CD14-positive monocyte (primary cell): ENCODE measurements at regions not wholly inside any gene's neighbourhood (a gene's known extent, or its start where the extent isn't known, plus 50 kb on each side); places are given as distances from the start of the nearest gene placed in this dataset.

Experiments
- DNase-seq, 3 donors: peaks; one replicate each; pipeline ENCODE4 v3.0.0-alpha.2; 2011 to 2022
- H2AFZ ChIP-seq: 2 replicates; pipeline ENCODE4 v1.6.0; 2012; ENCODE audit warnings: mild to moderate bottlenecking, low read depth, low read length, inconsistent platforms; ENCODE audit not compliant: insufficient read depth, poor library complexity, severe bottlenecking
- H3K27ac ChIP-seq, 2 donors: 1 replicate in 1 of 2; 2 replicates in 1 of 2; pipeline ENCODE4 v1.5.1; 2012 to 2013; ENCODE audit warnings: low read length in 2 of 2, control low read depth in 1 of 2, inconsistent platforms in 1 of 2, low read depth in 1 of 2, mild to moderate bottlenecking in 1 of 2
- H3K27me3 ChIP-seq, 2 donors: one replicate each; pipeline versions ENCODE4 v1.6.0 to v1.6.1; 2011 to 2013; ENCODE audit warnings: low read length in 2 of 2; ENCODE audit not compliant: control insufficient read depth in 2 of 2, insufficient read depth in 2 of 2
- H3K36me3 ChIP-seq, 2 donors: replicated peaks in 1 of 2; 1 replicate in 1 of 2; 2 replicates in 1 of 2; pipeline versions ENCODE4 v1.5.1 to v1.6.1; 2012 to 2013; ENCODE audit warnings: low read length in 2 of 2, control low read depth in 1 of 2, inconsistent platforms in 1 of 2, mild to moderate bottlenecking in 1 of 2; ENCODE audit not compliant: insufficient read depth in 2 of 2, control insufficient read depth in 1 of 2
- H3K4me1 ChIP-seq, 2 donors: 1 replicate in 1 of 2; 2 replicates in 1 of 2; pipeline versions ENCODE4 v1.5.1 to v1.6.1; 2012 to 2013; ENCODE audit warnings: low read length in 2 of 2, control low read depth in 1 of 2, inconsistent platforms in 1 of 2, mild to moderate bottlenecking in 1 of 2, moderate library complexity in 1 of 2; ENCODE audit not compliant: insufficient read depth in 2 of 2, control insufficient read depth in 1 of 2
- H3K4me2 ChIP-seq: replicated peaks from 2 replicates; pipeline ENCODE3; 2012; ENCODE audit warnings: low read length, moderate library complexity, mild to moderate bottlenecking; ENCODE audit not compliant: poor library complexity, severe bottlenecking; ENCODE audit errors: extremely low read depth
- H3K4me3 ChIP-seq, 3 experiments: fragments of 200-600 bp in 1 of 3; sonication (generic) in 1 of 3; replicated peaks in 1 of 3; 1 replicate in 2 of 3; 2 replicates in 1 of 3; pipeline ENCODE4 v1.5.1; 2011 to 2013; ENCODE audit warnings: low read length in 3 of 3, mild to moderate bottlenecking in 3 of 3, control low read depth in 2 of 3, low read depth in 2 of 3, inconsistent platforms in 1 of 3, moderate library complexity in 1 of 3
- H3K79me2 ChIP-seq: 2 replicates; pipeline ENCODE4 v1.6.0; 2012; ENCODE audit warnings: mild to moderate bottlenecking, control low read depth, inconsistent platforms, low read length, moderate library complexity; ENCODE audit not compliant: insufficient read depth
- H3K9ac ChIP-seq: 2 replicates; pipeline ENCODE4 v1.6.0; 2017; ENCODE audit warnings: low read length, mild to moderate bottlenecking; ENCODE audit not compliant: insufficient read depth, poor library complexity, severe bottlenecking
- H3K9me3 ChIP-seq, 2 donors: replicated peaks in 1 of 2; 1 replicate in 1 of 2; 2 replicates in 1 of 2; pipeline versions ENCODE4 v1.5.1 to v1.6.1; 2012 to 2013; ENCODE audit warnings: low read length in 2 of 2, control low read depth in 1 of 2; ENCODE audit not compliant: control insufficient read depth in 1 of 2, insufficient read depth in 1 of 2
- H4K20me1 ChIP-seq: 2 replicates; pipeline ENCODE4 v1.6.0; 2012; ENCODE audit warnings: mild to moderate bottlenecking, low read length, control low read depth, moderate library complexity; ENCODE audit not compliant: insufficient read depth
- H3K27ac Mint-ChIP-seq, 7 donors: one replicate each; pipeline ENCODE4 v1.8.0; 2020; ENCODE audit warnings: mild to moderate bottlenecking in 7 of 7, mixed read lengths in 7 of 7, moderate library complexity in 6 of 7, inconsistent platforms in 2 of 7
- H3K27me3 Mint-ChIP-seq, 3 donors: one replicate each; pipeline ENCODE4 v1.8.0; 2021 to 2022; ENCODE audit warnings: low read depth in 3 of 3, mild to moderate bottlenecking in 3 of 3, mixed read lengths in 3 of 3, moderate library complexity in 3 of 3, inconsistent platforms in 1 of 3
- H3K36me3 Mint-ChIP-seq, 2 donors: one replicate each; pipeline ENCODE4 v1.8.0; 2020; ENCODE audit warnings: mixed read lengths in 2 of 2, inconsistent platforms in 1 of 2, mild to moderate bottlenecking in 1 of 2
- H3K4me1 Mint-ChIP-seq: one replicate; pipeline ENCODE4 v1.8.0; 2020; ENCODE audit warnings: mild to moderate bottlenecking, mixed read lengths
- H3K4me3 Mint-ChIP-seq, 2 donors: one replicate each; pipeline ENCODE4 v1.8.0; 2020; ENCODE audit warnings: mild to moderate bottlenecking in 2 of 2, mixed read lengths in 2 of 2, moderate library complexity in 1 of 2
- H3K9me3 Mint-ChIP-seq, 7 donors: one replicate each; pipeline ENCODE4 v1.8.0; 2020 to 2022; ENCODE audit warnings: mixed read lengths in 7 of 7, mild to moderate bottlenecking in 6 of 7, moderate library complexity in 6 of 7, inconsistent platforms in 2 of 7
- CTCF ChIP-seq: fragments of 200-600 bp; IDR thresholded peaks from one replicate; pipeline ENCODE4 v1.8.0; 2022; ENCODE audit warnings: antibody characterized with exemption, mild to moderate bottlenecking
- WGBS: methylation state at CpG from one replicate; pipeline ENCODE4 v1.1.5; 2013; ENCODE audit warnings: missing lambda C conversion rate; ENCODE audit not compliant: insufficient coverage; 5-methylcytosine and 5-hydroxymethylcytosine counted together
- intact Hi-C, 2 donors: fragments of 100-400 bp; cut with micrococcal nuclease; formaldehyde crosslinking; loops; one replicate each; pipeline versions ENCODE4 v1.15.0 to v1.15.1; 2023

- no peak overlapping the region for H3K4me3 Mint-ChIP-seq
- no peak overlapping the region for H3K4me3 ChIP-seq
- no peaks in the 10 kb centered on the region for H3K79me2 ChIP-seq
- 35% methylated on average over 5 of the region's 8 CpGs for WGBS
- H3K4me1 ChIP-seq, result no peaks in the 10 kb centered on the region
- no peak overlapping the region for H3K4me2 ChIP-seq
- H3K36me3 Mint-ChIP-seq, result no peaks in the 10 kb centered on the region
- no peak overlapping the region for H2AFZ ChIP-seq
- H3K27ac Mint-ChIP-seq, result no peak overlapping the region
- no peaks in the 10 kb centered on the region for H3K27me3 ChIP-seq
- intact Hi-C loops, result no loop called here
- no peaks in the 10 kb centered on the region for H3K36me3 ChIP-seq
- no peaks in the 10 kb centered on the region for H3K4me1 Mint-ChIP-seq
- no peak for TF ChIP-seq CTCF
- peaks cover 25 to 28% of the 10 kb centered on the region in 2 donors for H3K9me3 ChIP-seq
- no peak overlapping the region for H3K27ac ChIP-seq
- DNase-seq, result no peak
- H3K9me3 Mint-ChIP-seq, result peaks cover 8 to 32% (median 15%) of the 10 kb centered on the region in 7 donors
- H3K27me3 Mint-ChIP-seq, result no peaks in the 10 kb centered on the region
- H3K9ac ChIP-seq, result no peak overlapping the region
- no peaks in the 10 kb centered on the region for H4K20me1 ChIP-seq
These were observed 261.5 kb downstream of the GPATCH2 start for GRCh38 chr1:217369271-217369981.

GRCh38 chr1:217364220-217364619, 266.7 kb downstream of the GPATCH2 start:
- intact Hi-C loops, result no loop called here
- no peak for DNase-seq
- H3K36me3 ChIP-seq, result no peaks in the 10 kb centered on the region
- H4K20me1 ChIP-seq, result no peaks in the 10 kb centered on the region
- no peak overlapping the region for H3K9ac ChIP-seq
- no peaks in the 10 kb centered on the region for H3K27me3 ChIP-seq
- H3K9me3 ChIP-seq, result no peaks in the 10 kb centered on the region
- no peaks in the 10 kb centered on the region for H3K79me2 ChIP-seq
- no peaks in the 10 kb centered on the region for H3K27me3 Mint-ChIP-seq
- WGBS, result no CpG with 5 or more reads among the region's 3 CpGs
- no peak overlapping the region for H3K27ac Mint-ChIP-seq
- peaks cover 0 to 6% (median 3%) of the 10 kb centered on the region in 7 donors for H3K9me3 Mint-ChIP-seq
- H3K4me2 ChIP-seq, result no peak overlapping the region
- no peak overlapping the region for H3K4me3 Mint-ChIP-seq
- no peaks in the 10 kb centered on the region for H3K36me3 Mint-ChIP-seq
- no peak overlapping the region for H3K27ac ChIP-seq
- H3K4me1 ChIP-seq, result no peaks in the 10 kb centered on the region
- no peak overlapping the region for H2AFZ ChIP-seq
- TF ChIP-seq CTCF, result no peak
- no peaks in the 10 kb centered on the region for H3K4me1 Mint-ChIP-seq
- no peak overlapping the region for H3K4me3 ChIP-seq
